CD4-positive, alpha-beta T cell treated with Interleukin-1 beta for 1 hour (primary cell): ENCODE measurements at regions not wholly inside any gene's neighbourhood (a gene's known extent, or its start where the extent isn't known, plus 50 kb on each side); places are given as distances from the start of the nearest gene placed in this dataset.
A peak's percentile ranks its signal among the peaks of the same experiment; 100 is the strongest.

Experiments
- DNase-seq, 2 donors: peaks; one replicate each; pipeline ENCODE4 v3.0.0-alpha.2; 2020 to 2022

GRCh38 chr13:31963631-31964030 lies 67.9 kb upstream of the FRY start:
- no peak for DNase-seq

DNA sequence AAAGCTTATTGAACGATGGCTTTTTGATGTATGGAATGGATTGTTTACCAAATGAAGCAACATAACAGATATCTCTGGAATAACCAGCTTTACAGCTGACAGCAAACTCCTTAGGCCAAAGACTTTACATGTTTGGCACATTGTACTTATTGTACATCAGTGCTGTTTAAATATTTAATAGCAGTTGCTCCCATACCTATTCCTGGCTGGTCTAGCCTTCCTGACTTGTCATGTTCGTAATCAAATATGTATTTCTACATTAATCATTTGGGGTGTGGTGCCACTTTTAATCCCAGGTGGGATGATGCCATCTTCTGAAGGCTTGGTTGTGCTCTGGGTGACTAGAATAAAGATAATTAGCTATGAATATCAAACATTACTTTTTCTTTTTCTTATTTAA lies 67.4 kb upstream of the FRY start:
- no peak for DNase-seq

- peak; percentile 17 to 39 for DNase-seq
Measured at GRCh38 chr13:31965361-31966066, 66.1 kb upstream of the FRY start.

DNA sequence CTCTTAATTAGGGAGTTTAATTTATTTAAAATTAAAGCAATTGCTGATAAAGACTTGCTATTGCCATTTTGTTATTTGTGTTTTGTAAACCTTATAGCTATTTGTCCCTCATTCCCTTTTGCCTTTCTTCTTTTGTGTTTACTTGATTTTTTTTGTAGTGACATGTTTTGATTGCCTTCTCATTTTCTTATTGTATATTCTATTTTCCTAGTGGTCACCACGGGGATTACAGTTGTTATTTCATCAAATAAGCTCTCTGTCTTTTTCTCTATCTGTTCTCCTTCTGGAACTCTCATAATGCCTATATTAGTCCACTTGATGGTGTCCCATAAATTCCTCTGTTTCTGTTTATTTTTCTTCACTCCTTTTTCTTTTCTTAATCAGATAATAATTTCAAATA lies 64.4 kb upstream of the FRY start:
- DNase-seq: no peak

- DNase-seq: peak; percentile 18 to 27
Measured at GRCh38 chr13:31968473-31968872, 63.1 kb upstream of the FRY start.

DNA sequence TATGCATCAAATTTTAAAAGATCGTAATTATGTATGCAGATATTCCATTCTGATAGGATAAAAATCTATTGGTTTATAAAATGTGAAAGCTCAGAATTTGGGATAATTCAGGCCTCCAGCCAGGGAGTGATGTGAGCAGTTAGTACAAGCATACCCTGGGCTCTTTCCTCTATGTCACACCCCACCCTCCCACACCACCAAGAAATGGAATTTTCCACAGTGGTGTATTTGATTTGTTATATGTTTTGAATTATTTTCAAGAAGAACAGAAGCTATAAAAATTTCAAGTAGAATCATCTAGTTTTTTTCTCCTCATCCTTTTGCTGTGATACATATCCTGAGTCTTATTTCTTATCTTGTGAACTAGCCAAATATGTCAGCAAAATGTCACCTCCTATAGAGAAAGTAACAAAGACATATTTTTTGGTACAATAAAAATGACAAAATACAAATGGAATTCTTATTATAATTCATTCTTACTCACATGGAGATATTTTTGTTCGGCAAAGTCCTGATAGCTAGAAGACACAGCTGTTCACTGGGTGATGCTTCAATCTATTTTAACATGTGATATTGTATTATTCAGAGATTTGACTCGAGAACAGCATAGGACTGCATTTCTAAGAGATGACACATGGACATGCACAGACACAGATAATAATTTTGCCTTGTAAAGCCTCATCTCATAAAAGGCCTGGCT lies 61.2 kb upstream of the FRY start:
- DNase-seq: no peak

DNA sequence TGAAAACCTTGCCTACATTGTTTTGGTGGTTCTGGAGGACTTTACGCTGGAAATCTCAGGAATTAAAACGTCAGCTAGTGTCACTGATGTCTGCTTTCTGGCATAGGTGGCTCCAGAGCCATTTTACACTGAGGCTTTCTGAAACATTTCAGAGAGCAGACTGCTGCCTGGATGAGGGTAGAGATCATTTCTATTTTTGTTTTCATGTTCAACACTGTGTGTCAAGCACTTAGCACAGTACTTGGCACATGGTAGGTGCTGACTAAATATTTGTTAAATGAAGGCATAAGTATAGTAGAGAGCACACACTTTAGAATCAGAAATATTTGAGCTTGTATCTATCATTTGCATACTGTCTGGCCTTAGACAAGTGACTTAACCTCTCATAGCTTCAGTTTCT lies 59.1 kb upstream of the FRY start:
- DNase-seq: no peak

DNA sequence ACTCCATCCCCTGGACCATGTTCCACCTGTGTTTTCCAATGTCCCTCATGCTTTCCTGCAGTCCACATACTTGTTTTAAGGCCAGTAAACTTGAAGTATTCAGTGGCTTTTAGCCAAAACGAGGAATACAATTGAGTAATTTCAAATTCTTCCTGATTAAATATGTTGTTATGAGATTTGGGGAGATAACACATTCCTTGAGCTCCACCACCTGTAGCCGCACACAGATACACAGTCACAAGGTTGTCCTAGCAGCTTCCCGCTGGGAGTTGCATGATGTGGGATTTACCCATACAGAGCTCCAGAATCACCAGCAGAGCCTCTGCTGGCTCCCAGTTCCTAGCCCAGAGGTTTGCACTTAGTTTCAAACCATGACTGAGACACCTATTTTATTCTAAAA lies 53.6 kb upstream of the FRY start:
- DNase-seq: no peak

GRCh38 chr13:31980830-31981229 lies 50.7 kb upstream of the FRY start:
- no peak for DNase-seq
